Dermis microvascular lymphatic vessel endothelial cell (primary cell): ENCODE measurements at regions not wholly inside any gene's neighbourhood (a gene's known extent, or its start where the extent isn't known, plus 50 kb on each side); places are given as distances from the start of the nearest gene placed in this dataset.
A peak's percentile ranks its signal among the peaks of the same experiment; 100 is the strongest.

ENCODE experiments used
- DNase-seq, 2 donors: peaks; one replicate each; pipeline versions ENCODE4 v3.0.0 to v3.0.0-alpha.2; 2010; ENCODE audit warnings: low read depth in 2 of 2

DNA sequence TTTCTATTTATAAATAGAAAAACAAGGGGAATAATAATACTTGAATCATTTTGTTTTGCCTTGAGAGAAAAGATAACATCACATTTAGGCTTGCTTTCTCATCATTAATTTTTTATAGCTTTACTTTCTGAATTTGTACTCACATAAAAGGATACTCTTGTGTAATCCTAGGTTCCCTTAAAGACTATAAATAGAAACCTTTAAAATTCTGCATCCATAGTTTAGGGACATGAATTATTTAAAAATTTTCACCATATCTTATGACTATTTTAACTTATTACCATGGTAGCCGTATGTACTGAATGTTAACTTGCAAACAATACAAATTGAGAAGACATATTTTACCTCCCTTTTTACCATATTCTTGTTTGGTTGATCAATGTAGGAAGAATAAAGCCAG lies 143.5 kb upstream of the CWC22 start:
- DNase-seq, result no peak

GRCh38 chr2:180146541-180146940 lies 139.4 kb upstream of the CWC22 start:
- DNase-seq, result no peak

DNA sequence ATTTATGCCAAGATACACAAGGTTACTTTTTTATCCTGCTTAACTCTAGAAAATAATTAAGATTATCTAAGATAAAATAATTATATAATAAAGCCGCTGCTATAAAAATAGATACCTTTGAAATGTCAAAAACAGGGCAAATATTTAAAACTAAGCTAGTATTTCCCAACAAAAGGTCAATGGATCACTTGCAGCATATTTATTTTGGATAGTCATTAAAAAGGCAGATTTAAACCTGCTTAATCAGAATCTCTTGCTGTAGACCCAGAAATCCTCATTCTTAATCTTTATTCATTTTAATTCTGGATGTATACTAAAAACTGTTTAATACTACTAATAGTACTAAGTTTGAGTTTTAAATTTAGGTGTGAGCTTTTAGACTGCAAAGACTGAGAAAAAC lies 139.0 kb upstream of the CWC22 start:
- DNase-seq, result no peak

- no peak for DNase-seq
Measured at GRCh38 chr2:180145163-180145562, 138.1 kb upstream of the CWC22 start.

- DNase-seq, result no peak
Measured at GRCh38 chr2:180144338-180144813, 137.3 kb upstream of the CWC22 start.

GRCh38 chr2:180143633-180144337 lies 136.7 kb upstream of the CWC22 start:
- no peak for DNase-seq

- DNase-seq, result no peak
Measured at GRCh38 chr2:180141600-180141999, 134.5 kb upstream of the CWC22 start.

DNA sequence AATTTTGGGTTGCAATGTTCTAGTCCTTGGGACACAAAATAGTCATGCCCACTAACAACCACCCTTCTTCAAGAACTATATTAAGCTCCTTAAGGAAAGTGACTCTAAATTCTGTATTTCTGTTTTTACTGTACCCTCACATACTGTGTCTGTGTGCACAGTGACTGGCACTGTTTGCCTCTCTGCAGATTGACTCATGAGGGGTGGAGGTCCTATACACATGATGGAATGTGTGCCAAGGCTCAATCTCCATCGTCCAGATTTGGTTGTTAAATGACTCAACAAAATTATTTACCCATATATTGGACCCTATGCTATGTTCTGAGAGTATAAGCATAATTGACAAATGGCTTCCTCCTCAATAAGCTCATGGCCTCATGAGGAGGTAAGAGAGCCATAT lies 126.6 kb upstream of the CWC22 start:
- no peak for DNase-seq

- DNase-seq, result no peak
Measured at GRCh38 chr2:180130403-180130802, 123.3 kb upstream of the CWC22 start.

DNA sequence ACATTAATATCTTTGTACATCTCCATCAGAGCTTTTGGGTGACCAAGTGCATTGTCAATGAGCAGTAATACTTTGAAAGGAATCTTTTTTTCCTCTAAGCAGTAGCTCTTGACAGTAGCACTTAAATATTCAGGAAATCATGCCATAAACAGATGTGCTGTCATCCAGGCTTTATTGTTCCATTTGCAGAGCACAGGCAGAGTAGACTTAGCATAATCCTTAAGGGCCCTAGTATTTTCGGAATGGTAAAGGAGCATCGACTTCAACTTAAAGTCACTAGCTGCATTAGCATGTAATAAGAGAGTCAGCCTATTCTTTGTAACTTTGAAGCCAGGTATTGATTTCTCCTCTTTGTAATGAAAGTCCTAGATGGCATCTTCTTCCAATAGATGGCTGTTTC lies 121.8 kb upstream of the CWC22 start:
- DNase-seq, result no peak

DNA sequence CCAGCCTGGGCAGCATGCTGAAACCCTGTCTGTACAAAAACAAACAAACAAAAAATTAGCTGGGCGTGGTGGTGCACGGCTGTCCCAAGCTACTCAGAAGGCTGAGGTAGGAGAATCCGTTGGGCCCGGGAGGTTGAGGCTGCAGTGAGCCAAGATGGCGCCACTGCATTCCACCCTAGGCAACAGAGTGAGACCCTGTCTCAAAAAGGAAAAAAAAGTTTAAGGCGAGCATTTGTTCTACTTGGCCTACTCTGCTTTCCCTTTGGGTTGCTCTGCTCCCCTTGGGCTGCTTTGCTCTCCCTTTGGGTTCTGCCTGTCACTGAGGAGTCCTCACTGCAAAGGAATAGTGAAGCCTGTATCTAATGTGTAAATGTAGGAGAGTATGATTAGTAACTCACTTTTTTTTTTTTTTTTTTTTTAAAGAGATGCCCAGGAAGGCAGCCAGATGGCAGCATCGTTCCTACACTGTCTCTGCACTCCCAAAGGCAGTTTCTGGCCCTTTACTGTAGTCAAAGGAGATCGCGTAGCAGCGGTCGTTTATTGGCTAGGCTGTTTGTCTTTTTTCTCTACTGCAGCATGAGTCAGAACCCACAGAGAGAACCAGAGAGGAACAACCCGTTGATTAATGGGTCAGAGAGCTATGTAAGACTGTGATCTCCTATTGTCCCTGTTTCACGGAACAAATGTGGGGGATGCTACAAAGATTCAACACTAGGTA lies 118.3 kb upstream of the CWC22 start:
- peak; percentile 43 to 88 for DNase-seq

GRCh38 chr2:180124273-180125139 lies 117.4 kb upstream of the CWC22 start:
- peak; percentile 34 to 53 for DNase-seq

GRCh38 chr2:180122874-180123273 lies 115.8 kb upstream of the CWC22 start:
- DNase-seq, result no peak

DNA sequence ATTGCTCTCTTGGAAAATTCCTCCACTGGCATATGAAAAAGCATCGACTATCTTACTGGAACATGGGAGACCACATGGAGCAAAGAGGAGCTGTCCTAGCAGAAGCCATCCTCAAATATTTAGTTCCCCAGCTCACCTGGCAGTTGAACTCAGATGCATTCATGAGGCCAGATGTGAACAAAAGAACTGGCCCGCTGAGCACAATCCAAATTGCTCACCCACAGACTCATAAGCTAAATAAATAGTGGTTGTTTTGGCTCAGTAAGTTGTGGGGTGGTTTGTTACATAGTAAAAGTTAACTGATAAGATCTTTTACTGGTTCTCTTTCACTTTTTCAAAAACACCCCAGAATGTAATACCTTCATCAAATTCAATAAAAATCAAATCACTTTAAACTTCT lies 108.6 kb upstream of the CWC22 start:
- DNase-seq, result no peak

DNA sequence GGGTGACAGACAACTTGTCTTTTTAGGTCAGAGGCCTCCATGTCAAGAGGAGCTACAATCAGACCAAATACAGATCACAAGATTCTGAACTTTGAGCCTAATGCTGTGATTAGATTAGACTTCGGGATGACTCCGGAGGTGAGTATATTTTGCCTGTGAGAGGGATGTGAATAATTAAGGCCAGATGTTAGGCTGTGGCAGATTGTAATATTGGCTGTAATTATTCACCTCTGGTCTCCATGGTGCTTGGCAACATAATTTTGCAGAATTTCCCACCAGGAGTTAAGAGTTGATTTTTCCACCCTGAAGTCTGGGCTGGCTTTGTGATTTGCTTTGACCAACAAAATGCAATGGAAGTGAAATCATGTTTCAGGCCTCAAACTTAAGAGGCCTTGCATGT lies 108.2 kb upstream of the CWC22 start:
- DNase-seq, result no peak

GRCh38 chr2:180111901-180112300 lies 104.8 kb upstream of the CWC22 start:
- no peak for DNase-seq

DNA sequence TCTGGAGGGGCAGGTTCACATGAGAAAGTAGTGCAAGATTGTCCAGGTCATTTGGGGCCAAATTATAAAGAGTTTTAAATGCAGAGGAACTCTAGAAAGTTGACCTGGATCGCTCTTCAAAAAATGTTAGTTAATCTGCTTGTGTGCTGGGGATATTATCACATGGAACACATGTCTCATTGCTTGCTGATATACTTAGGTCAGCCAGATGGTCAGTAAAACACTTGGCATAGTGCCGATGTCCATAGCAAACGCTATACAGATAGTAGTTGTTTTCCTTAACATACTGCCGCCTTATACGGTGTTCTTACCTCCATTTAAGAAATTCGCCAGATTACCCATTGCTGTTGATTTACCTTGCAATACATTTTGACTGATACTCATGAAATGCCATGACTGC lies 103.4 kb upstream of the CWC22 start:
- no peak for DNase-seq

DNA sequence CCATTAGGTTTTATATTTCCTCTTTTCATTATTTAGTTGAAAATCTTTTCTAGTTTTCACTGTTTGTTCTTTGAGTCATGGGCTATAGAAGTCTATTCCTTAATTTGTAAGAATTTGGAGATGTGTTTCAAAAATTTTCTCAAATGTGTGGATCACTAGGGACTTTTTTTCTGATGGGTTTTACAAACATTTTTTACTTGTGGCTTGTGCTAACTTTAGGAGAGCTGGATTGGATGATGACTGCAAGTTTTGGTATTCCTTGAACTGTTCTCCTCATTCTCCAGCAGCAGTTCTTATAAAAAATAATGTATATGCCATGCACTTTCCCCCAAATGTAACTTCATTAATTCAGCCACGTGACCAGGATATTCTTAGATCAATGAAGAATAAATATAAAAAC lies 94.7 kb upstream of the CWC22 start:
- no peak for DNase-seq

GRCh38 chr2:180099308-180099707 lies 92.2 kb upstream of the CWC22 start:
- DNase-seq, result no peak

GRCh38 chr2:180085144-180085543 lies 78.0 kb upstream of the CWC22 start:
- DNase-seq, result no peak

DNA sequence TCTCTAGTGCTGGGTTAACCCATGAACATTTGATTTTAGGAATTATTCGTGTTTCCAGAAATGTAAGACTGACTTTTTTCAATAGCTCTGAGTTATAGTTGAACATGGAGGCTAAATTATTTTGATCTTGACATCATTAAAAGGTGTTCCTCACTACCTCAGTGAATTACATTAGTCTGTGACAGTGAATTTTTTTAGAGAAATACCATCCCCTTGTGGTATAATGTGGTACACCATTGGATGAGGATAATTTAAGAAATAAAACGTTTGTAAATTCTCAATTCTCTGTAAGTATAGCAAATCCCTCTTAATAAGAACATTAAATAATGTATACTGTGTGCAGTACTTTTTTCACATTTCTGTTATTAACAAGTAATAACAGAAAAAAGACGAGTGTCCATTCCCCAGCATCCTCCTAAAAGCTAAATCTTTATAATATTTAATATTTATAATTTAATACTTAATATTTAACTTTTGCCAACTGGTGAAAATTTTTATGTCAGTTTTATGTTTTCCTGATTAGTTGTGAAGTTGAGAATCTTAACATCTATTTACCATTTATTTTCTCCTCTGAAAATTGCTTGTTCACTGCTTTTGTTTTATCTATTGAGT lies 70.3 kb upstream of the CWC22 start:
- DNase-seq, result peak in 1 of 2 donors; percentile 13

DNA sequence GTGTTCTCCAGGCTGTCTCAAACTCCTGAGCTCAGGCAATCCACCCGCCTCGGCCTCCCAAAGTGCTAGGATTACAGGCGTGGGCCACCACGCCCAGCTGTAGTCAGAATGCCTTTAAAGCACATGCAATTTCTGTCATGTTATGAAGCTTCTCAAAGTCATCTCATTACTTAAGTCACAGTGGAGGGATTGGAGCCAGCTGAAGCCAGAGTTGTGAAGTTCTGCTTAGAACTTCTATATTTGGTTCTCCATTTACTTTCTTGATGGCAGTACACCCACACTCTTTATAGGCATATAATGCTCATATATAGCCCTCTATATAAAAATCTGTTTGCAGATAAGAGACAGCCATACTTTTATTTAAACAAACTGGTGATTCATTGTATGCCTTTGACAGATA lies 68.8 kb upstream of the CWC22 start:
- no peak for DNase-seq
